Coronary artery (tissue), 2 donors: ENCODE measurements at regions not wholly inside any gene's neighbourhood (a gene's known extent, or its start where the extent isn't known, plus 50 kb on each side); places are given as distances from the start of the nearest gene placed in this dataset.
"Not testable (repeated sequence)": the region's sequence is repeated elsewhere in the genome, so short reads cannot be mapped to it uniquely, and the experiment has no call there.

Experiments
- DNase-seq: peaks from one replicate; pipeline ENCODE4 v3.0.0-alpha.2; 2017; ENCODE audit warnings: low spot score
- H3K27ac ChIP-seq, 2 donors: fragments of 200-600 bp; sonication (generic); one replicate each; pipeline ENCODE4 v1.5.1; 2016 to 2019
- H3K4me3 ChIP-seq: fragments of 200-600 bp; sonication (generic); 2 replicates; pipeline ENCODE4 v1.5.1; 2016; ENCODE audit warnings: mild to moderate bottlenecking, moderate library complexity
- CTCF ChIP-seq: fragments of 200-600 bp; sonication (generic); IDR thresholded peaks from one replicate; pipeline ENCODE4 v1.5.1; 2019; ENCODE audit warnings: antibody characterized with exemption

- Histone ChIP-seq H3K27ac (peak overlapping the region in 1 of 2 donors; percentile 44), H3K4me3 (no peak overlapping the region)
- DNase-seq, result no peak
- TF ChIP-seq CTCF, result no peak
Measured at GRCh38 chr2:63738019-63738418, 103.7 kb upstream of the UGP2 start.

GRCh38 chr2:63739180-63739579, 102.5 kb upstream of the UGP2 start:
- not testable (repeated sequence) for DNase-seq, H3K4me3 ChIP-seq, H3K27ac ChIP-seq

- Histone ChIP-seq H3K4me3 (no peak overlapping the region), H3K27ac (no peak overlapping the region)
- TF ChIP-seq CTCF, result no peak
- DNase-seq, result no peak
Measured at GRCh38 chr2:63740020-63740419, 101.7 kb upstream of the UGP2 start.

GRCh38 chr2:63740943-63741342, 100.8 kb upstream of the UGP2 start:
- DNase-seq, result no peak
- no peak overlapping the region for H3K4me3 ChIP-seq
- no peak overlapping the region for H3K27ac ChIP-seq
- no peak for TF ChIP-seq CTCF

GRCh38 chr2:63741884-63742579, 99.7 kb upstream of the UGP2 start:
- Histone ChIP-seq H3K4me3 (no peak overlapping the region), H3K27ac (no peak overlapping the region)
- no peak for DNase-seq
- TF ChIP-seq CTCF, result no peak

GRCh38 chr2:63742580-63742976, 99.1 kb upstream of the UGP2 start:
- no peak for TF ChIP-seq CTCF
- no peak overlapping the region for H3K4me3 ChIP-seq
- DNase-seq, result no peak
- H3K27ac ChIP-seq, result no peak overlapping the region

- Histone ChIP-seq H3K27ac (no peak overlapping the region), H3K4me3 (no peak overlapping the region)
- TF ChIP-seq CTCF, result no peak
- no peak for DNase-seq
Measured at GRCh38 chr2:63743170-63743981, 98.3 kb upstream of the UGP2 start.
